NCI-H510A treated with DMSO at 0.1 percent for 48 hours (cell line): ENCODE measurements at regions not wholly inside any gene's neighbourhood (a gene's known extent, or its start where the extent isn't known, plus 50 kb on each side); places are given as distances from the start of the nearest gene placed in this dataset.
"Not testable (repeated sequence)": the region's sequence is repeated elsewhere in the genome, so short reads cannot be mapped to it uniquely, and the experiment has no call there.

Experiments
- DNase-seq: peaks from one replicate; lab custom pipeline; 2025; lab: John Stamatoyannopoulos, UW

DNA sequence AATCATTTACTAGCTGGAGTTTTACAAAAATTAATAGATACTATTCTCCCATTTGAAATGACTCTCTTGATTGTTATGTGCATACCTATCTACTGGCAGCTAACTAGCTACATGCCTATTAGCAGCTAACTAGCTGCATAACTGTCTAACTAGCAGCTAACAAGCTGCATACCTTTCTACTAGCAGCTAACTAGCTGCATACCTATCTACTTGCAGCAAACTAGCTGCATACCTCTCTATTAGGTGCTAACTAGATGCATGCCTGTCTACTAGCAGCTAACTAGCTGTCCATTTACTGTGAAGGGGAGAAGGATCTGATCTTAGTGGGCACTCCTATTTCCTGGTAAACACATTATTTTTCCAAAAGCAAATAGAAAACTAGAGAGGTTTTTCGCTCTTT lies 439.4 kb upstream of the PFKP start:
- DNase-seq: no peak

DNA sequence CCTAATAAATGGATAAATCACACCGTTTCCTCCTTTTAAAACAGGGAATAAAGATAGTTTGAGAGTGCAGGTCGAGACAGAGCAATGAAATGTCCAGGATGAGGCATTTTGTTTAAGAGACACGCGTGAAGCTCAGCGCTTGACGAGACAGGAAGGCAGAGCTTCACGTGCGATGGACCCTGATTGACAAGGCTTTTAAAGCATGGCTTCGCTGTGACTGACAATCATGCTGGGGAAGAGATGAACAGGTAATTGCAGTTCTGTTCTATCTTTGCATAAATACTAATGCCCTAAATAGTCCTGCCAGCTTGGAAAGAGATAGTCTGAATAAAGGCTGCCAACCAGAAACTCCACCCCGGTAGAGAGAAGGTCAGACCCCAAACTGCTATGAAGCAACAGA lies 442.3 kb upstream of the PFKP start:
- DNase-seq: no peak

DNA sequence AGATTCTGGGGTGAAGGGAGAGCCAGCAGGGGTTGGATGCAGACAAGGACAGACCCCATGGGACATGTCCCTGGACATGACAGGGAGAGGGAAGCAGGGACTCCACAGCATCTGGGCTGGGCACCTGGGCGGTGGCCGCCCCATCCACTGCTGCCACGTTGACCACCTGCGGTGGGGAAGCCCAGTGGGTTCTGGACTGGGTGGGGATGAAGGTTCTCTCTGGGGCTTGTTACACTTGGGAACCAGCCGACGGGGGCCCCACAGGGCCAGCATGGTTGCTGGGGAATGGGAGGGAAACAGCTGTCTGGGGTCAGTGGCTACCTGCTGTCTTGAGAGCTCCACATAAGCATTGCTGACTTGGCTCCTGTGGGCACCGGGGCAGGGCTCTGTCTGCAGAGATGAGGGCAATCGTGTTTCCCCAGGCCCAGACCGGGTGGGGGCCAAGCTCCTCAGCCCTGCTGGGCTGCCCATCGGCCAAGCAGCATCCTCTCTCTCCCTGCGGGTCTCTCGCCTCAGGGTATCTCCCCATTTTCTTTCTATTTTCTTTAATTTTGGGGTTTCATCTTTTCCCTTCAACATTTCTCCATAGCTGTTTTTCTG lies 443.6 kb upstream of the PFKP start:
- no peak for DNase-seq

DNA sequence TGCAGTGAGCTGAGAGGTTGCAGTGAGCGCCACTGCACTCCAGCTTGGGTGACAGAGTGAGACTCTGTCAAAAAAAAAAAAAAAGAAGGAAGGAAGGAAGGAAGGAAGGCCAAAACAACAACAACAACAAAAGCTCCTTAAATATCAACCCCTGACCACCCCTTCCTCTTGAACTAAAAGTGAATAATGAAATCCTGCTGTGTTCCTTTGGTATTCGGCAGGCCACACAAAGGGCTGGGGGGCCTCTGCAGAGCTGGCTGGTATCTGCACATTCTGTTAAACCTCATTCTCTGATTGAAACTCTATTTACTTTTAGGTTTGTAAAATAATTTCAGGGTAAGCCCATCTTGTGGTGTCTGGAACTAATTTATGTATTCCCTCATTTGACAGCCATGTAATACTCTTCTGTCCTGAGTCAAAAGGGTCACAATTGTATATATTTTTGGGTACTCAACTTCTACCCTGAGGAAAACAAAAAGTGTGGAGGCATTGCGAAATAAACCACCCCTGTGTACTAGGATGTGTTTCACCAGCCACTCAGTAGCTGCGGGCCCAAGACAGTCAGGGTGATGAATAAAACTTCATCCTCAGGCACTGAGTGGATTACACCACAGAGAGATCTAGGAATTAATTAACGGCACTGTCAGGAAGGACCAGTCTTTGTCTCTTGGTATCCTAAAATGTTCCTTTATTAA lies 446.4 kb upstream of the PFKP start:
- DNase-seq: no peak

DNA sequence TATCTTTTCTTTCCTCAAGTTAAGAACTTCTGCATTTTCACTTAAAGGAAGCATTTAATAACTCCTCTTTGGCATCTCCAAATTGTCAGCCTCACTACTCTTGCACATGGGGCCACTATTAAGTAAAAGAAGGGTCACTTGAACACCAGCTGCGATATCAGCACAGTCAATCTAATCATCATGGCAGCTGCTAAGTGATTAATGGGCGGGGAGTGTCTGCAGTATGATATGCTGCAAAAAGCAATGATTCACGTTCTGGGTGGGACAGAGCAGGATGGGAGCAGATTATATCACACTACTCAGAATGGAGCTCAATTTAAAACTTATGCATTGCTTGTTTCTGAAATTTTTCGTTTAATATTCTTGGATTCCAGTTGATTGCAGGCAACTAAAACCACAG lies 447.4 kb upstream of the PFKP start:
- peak; percentile 15 for DNase-seq

DNA sequence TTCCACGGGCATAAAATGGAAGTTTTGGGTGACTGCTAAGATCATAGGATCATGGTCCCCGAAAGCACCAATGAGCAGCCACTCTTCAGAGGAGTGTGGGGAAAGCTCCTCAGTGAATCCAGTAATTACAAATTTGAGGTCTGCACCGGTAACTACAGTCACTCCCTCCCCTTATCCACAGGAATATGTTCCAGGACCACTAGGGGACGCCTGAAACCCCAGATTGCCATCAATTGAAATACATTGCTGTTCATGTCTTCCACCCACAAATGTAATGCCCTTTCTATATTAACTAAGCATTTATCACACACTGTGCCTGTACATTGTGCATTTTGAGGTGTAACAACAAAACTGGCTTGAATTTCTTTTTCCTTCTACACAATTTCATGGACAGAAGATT lies 447.9 kb upstream of the PFKP start:
- DNase-seq: no peak

DNA sequence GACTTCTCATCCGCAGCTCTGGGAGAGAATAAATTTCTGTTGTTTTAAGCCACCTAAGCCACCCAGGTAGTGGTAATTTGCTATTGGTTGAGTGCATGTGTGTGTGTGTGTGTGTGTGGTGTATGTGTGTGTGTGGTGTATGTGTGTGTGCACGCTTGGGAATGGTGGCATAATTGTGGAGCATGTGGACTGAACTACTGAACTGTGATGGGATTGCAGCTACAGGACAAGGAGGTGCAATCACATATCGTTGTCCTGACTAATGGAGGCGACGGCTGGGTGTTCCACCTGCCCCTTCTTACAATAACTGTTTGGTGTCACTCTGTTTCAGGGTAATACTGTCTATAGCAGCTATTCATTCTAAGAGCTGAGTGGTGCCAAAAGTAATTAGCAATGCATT lies 448.7 kb upstream of the PFKP start:
- no peak for DNase-seq

DNA sequence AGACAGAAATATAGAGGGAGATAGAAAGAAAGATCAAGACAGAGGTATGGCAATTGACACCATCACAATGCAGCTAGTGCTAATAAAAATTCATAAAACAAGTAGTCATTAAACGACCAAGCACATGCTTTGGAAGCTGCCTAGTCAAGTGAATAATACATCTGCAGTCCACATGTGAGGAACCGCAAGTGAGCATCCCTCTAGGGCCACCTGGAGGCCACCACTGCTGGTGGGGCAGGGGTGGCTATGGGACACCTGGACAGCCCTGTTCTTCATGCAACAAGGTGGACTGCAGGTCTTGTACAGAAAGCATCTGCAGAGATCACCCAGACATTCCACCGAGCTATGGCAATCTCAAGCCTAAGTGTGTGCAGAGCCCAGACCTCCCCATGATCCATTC lies 451.1 kb upstream of the PFKP start:
- no peak for DNase-seq

DNA sequence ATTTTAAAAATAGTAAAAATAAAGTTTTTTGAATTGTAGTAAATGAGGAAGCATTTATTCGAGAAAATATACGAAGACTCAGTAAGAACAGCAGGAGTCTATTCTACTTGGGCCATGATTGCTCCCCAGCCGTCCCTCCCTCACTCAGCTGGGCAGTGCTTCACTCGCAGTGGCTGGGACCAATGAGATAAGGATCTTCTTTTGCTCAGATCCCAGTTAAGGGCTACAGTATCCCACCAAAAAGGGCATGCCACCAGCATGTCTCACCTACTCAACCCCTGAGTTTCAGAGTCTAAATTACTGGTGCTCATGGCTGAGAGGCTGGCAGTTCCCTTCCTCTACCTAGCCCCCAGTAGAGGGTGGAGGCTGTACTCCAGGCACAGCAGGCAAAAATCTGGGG lies 455.7 kb upstream of the PFKP start:
- DNase-seq: no peak

DNA sequence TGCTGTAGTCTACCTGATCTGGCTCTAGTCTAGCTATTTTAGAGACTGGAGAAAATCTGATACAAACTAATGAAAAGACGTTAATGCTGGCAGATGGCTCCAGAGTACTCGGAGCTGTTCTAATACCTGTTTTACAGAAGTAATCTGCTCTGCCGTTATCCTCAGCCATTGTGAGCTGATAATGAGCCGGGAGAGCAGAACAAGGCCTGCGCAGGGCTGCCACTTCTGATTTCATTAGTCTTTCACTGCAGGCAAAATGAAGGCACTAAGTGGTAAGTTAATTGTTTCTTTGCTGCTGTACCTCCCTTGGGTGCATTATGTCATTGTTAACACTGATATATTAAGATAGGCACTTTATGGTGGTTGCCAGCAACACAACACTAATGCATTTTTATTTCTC lies 456.4 kb upstream of the PFKP start:
- no peak for DNase-seq

DNA sequence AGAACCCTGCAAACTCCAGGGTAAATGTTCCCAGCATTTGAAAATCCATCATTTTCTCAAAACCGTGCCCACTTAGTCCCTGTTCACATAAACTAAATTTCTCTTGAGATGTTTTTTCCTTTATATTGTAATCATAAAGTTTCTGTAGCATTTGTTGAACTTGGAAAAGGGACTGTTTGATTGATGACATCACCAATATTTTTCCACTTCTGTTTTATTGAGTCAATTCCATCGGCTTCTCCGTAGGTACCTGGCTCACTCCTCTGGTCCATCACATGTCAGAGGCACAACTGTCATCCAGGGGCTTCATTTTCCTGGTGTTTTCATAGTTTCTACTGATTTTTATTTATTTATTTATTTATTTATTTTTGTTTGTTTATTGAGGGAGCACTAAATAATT lies 462.5 kb upstream of the PFKP start:
- DNase-seq: no peak

DNA sequence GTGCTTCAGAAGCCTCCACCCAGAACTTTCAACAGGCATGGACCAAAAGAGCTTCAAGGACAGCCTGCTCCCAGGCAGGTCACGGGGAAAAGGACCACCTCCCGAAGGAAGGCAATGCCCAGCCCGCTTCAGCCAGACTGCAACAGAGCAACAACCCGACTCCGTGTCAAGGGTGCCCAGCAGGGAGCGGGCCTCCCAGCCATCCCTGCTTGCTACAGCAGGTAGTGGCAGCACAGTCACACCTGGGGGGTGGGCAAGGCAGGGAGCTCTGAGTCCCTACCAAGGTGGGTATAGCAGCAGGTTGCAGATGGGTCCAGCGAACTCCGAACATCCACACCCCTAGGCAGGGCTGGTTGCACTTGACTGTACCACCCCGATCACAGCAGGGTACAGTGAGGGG lies 467.8 kb upstream of the PFKP start:
- no peak for DNase-seq

DNA sequence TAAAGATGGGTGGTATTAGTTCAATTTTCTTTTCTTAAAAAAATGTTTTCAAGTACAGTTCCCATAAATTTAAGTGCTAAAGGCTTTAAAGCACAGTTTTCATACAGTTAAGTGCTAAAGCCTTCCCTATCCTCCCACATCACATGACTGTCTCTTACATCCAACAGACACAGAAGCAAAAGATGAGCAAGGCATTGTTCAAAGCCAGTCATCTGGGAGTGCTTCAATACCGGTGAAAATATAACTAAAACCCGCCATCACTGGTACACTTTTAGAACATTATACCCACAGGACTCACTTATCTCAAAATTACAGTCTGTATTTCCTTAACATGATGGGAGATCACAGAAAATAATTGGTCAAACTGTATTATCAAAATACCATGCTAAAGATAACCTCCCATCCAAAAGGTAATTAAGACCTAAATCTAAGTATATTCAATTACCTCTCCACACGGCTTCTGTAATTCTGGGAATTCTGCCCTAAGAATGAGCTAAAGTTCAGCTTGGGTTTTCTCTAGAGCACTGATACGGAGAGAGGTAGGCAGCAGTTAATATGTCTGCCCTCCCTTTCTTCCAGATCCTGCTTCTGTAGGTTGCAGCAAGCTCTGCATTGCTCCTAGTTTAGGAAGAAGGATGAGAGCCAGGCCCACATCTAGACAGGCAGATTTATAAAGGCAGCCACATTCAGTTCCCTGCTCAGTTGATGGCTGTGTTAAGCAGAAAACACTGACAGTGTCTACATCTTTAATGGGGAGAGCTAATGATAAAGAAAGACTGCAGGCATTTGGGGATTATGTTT lies 474.8 kb upstream of the PFKP start:
- DNase-seq: no peak

DNA sequence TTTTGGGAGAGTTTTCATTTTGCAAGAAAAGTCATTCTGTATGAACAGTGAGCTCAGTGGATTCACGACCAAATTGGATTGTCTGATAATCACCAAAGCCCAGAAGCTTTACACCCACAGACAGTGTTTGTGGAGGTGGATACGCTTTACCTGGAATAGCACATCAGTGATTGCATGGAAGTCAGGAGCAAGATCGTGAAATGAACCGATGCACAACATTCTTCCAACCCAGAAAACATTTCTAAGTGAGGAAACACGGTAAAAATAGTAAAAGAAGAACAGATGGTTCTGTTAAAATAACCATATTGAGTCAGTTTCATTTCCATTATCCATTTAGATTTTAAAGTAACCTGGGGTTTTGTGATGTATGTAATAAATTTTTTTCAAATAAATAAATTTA lies 478.2 kb upstream of the PFKP start:
- DNase-seq: no peak

DNA sequence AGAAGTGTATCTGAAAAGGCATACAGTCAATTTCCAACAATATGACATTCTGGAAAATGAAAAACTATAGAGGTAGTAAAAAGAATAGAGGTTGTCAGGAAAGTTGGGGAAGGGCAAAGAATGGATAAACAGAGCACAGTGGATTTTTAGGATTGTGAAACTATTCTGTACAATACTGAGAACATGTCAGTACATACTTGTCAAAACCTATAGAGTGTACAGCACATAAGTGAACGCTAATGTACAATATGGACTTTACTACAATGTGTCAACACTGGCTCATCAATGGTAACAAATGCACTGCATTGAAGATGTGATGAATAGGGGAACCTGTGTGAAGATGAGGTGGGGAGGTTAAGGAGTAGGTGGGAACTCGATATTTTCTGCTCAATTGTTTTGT lies 483.0 kb upstream of the PFKP start:
- no peak for DNase-seq

DNA sequence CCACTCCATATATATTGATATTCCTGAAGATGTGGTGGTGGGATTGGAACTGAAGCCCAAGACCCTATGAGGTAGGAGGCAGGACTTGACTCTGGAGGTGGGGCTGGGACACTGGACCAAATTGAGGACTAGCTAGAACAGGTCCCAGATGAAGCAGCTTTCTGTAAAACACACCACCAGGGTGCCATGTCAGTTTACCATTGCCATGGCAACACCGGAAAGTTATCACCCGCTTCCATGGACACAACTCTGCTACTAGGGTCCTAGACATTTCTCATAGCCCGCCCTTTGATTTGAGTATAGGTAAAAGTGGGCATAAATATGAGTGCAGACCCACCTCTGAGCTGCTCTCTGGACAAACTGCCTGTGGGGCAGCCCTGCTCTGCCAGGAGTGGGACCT lies 490.5 kb upstream of the PFKP start:
- peak; percentile 7 for DNase-seq

DNA sequence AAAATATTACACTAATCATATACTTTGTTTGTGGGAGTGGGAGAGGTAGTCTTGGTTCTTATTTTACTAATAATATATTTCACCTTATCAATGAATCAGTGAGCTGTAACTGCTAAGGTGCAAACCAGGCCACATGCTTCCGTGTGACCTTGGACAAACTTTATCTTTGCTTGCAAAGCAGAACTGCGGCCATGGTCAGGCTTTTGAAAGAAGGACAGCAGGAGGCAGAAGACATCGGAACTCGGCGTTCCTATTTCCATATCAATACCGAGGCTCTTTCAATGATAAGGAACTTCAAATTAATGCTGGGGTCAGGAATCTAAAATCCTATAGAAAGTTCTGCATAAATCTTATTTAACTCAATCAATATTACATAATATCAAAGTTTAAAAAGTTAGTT lies 491.9 kb upstream of the PFKP start:
- DNase-seq: no peak

DNA sequence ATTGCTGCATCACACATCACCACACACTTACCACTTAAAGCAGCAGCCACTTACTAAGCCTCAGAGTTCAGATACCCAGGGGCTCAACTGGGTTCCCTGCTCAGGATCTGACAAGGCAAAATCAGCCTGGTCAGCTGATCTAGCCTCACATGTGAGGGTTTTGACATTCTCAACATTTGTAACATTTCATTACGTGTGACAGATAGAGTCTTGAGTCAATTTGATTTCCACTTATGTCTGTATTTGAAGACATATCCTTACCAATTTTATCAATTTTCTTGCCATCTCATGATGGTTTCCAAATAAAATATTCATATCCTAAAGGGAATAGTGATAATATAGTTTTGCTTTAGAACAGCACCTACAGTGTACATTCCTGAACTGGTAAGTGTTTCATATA lies 494.7 kb upstream of the PFKP start:
- DNase-seq: no peak

DNA sequence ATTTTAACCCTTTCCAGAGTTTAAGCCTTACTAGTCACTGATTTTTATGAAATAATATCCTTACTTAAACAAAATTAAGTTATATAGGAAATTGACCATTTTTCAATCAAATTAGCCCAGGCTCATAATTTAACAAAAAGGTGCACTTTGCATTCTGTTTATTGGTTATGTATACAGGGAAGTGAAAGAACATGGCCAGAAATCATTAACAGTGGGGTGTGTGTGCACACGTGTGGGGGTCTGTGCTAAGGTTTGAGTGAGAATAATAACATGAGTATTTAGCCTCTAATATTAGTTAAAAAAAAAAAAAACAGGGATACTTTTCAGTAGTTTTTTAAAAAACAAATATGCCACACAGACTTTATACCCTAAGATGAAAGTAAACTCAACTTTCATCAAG lies 510.5 kb upstream of the PFKP start:
- no peak for DNase-seq

DNA sequence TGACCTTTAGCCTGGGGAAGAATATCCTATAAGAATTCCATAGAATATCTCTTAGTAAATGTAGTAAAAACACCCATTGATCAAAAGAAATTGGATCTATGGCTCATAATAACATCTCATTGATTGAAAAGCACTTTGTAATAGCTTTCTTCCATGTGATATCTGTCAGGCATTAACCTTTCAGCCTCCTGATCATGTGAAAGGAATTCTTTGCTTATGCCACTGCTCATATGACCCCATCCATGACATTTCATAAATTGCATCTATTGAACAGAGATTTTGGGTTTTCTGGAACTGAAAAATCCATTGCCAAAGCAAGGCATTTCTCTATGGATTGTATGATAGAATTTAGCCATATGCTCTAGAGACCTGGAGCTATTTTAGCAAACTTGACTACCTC lies 519.3 kb upstream of the PFKP start:
- no peak for DNase-seq

DNA sequence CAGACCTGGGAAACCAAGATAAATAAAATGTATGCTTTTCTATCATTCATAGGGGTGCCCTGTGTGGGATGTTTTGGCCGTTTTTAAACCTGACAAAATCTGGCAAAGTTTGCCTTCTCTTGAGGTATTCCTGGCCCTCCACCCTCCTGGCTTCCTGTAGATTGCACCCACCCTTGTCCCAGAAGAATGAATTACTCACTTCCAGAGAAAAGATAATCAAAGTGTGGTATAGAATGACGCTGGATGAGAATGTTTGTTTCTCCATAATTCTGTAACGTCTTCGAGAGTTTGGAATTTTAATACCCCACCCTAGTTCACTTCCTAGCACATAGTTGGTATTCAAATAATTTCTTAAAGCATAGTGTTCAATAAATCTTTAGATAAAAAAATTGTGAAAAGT lies 519.7 kb upstream of the PFKP start:
- DNase-seq: no peak

DNA sequence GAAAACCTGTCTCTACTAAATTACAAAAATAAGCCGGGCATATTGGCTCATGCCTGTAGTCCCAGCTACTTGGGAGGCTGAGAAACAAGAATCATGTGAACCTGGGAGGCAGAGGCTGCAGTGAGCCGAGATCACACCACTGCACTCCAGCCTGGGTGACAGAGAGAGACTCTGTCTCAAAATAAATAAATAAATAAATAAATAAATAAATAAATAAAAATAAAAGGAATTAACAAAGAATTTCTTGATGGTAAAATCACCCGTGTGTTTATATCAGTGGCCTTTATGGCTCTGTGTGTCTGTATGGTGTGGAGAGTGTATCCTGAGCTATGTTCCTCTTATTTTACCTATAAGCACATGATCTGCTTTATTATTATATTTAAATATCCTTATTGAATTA lies 520.5 kb upstream of the PFKP start:
- DNase-seq: not testable (repeated sequence)

DNA sequence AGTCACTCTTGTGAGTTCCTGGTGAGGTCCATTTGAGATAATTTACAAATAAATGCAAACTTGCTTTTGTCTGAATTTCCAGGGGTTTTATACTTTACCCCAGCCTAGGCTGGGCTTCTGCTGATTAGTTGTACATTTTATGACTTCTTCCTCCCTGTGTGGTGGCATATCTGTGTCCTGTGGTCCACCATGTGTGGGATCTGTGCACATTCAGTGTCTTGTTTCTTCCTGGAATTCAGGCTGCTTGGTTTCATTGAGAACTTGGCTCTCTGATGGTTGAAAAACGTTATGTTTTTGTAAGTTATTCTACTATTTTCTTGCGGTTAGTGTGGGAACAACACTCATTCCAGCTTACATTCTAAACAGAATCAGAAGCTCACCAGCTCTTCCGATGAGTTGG lies 523.4 kb upstream of the PFKP start:
- DNase-seq: no peak
